ENCODE measurements at regions not wholly inside any gene's neighbourhood (a gene's known extent, or its start where the extent isn't known, plus 50 kb on each side); places are given as distances from the start of the nearest gene placed in this dataset.

DNA sequence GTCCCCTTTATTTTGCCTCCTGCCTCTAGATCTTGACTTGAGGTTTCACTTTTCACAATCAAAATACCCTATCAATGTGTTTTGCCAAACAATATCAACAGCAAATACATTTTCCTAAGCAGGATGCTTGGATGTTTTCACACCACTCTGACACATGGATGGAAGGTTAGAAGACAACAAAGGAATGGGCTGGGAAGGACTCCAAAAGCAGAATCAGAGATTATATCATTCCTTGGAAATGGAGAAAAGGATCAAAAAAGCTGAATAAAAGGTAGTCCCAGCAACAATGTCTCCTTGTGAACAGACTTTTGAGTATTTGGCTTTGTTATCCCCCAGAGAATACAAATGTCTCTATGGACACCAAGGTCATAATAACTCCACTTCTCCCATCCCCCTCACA lies 170.8 kb downstream of the ETAA1 start (continued):
- no peak for TF ChIP-seq CTCF (IDR thresholded peaks at IDR 0.05 in 2 of 3, conservative IDR thresholded peaks at IDR 0.05 in 1 of 3; ENCODE audit: borderline replicate concordance in 1 of 3, insufficient read depth in 1 of 3, low read depth in 2 of 3, low read length in 2 of 3)
- TF ChIP-seq EZH2phosphoT487 (IDR thresholded peaks at IDR 0.05; ENCODE audit: borderline replicate concordance), result no peak
- TF ChIP-seq SP1 (IDR thresholded peaks at IDR 0.05; ENCODE audit: low read depth), result no peak

DNA sequence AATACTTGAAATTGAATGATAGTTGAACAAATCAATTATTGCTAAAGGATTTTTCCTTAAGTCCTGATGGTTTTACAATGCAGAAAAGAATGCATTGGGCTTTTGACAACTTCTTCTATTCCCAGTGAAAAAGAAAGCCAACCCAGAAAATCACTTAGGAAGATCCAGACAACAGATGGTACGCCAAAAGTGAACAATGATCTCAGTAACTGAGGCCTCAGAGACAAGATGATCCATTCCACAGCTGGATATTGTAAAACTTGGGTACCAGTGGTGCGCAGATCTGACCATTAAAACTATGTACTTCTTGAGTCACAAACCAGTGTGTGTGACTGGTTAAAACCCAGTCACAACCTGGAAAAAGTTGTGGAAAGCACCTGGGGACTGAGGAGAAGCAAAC lies 173.5 kb downstream of the ETAA1 start:
- CTCF ChIA-PET, result no interaction called here
- DNase-seq (ENCODE audit: low read depth, low spot score) (no peak), ATAC-seq (no peak)
- Histone ChIP-seq H3K9me3 (ENCODE audit: control insufficient read depth in 1 of 2, insufficient read depth in 1 of 2, low read depth in 1 of 2, low read length in 2 of 2) (no peaks in the 10 kb centered on the region), H4K20me1 (ENCODE audit: insufficient read depth) (no peaks in the 10 kb centered on the region), H3K36me3 (ENCODE audit: control insufficient read depth in 1 of 2, insufficient read depth in 2 of 2, low read length in 2 of 2) (no peaks in the 10 kb centered on the region), H3K4me1 (ENCODE audit: control insufficient read depth in 1 of 2, insufficient read depth in 2 of 2, low read length in 2 of 2) (no peaks in the 10 kb centered on the region), H3K27ac (ENCODE audit: low read depth, low read length) (no peak overlapping the region), H3K27me3 (ENCODE audit: insufficient read depth, low read length) (no peaks in the 10 kb centered on the region), H2AFZ (ENCODE audit: low read depth, low read length, poor library complexity, severe bottlenecking) (no peak overlapping the region), H3K4me3 (replicated peaks in 1 of 2; ENCODE audit: low read depth in 1 of 2, low read length in 2 of 2) (no peak overlapping the region), H3K9me2 (ENCODE audit: insufficient read depth) (no peaks in the 10 kb centered on the region), H3K4me2 (ENCODE audit: low read length) (no peak overlapping the region), H3K79me2 (ENCODE audit: insufficient read depth, low read length) (no peaks in the 10 kb centered on the region), H3K9ac (ENCODE audit: low read length) (no peak overlapping the region)
- RAD21 ChIA-PET (ENCODE audit: low non-redundant PET in 1 of 2, low total read pairs in 2 of 2, uncharacterized antibody in 2 of 2, unreplicated experiment in 2 of 2), result no interaction called here
- BruUV-seq (replicated peaks), result no TSS peak
- POLR2A ChIA-PET, result no interaction called here
- TF ChIP-seq FOSL1 (IDR thresholded peaks at IDR 0.05; ENCODE audit: low read depth) (no peak), ZFX (IDR thresholded peaks at IDR 0.05) (no peak), SP1 (IDR thresholded peaks at IDR 0.05; ENCODE audit: low read depth) (no peak), CTCF (IDR thresholded peaks at IDR 0.05 in 2 of 3, conservative IDR thresholded peaks at IDR 0.05 in 1 of 3; ENCODE audit: borderline replicate concordance in 1 of 3, insufficient read depth in 1 of 3, low read depth in 2 of 3, low read length in 2 of 3) (no peak), EZH2phosphoT487 (IDR thresholded peaks at IDR 0.05; ENCODE audit: borderline replicate concordance) (no peak), EGR1 (IDR thresholded peaks at IDR 0.05; ENCODE audit: low read depth) (no peak), POLR2A (IDR thresholded peaks at IDR 0.05; ENCODE audit: borderline replicate concordance, extremely low read depth, insufficient read depth, insufficient read length) (no peak), RAD21 (IDR thresholded peaks at IDR 0.05; ENCODE audit: low read depth) (no peak), SRF (IDR thresholded peaks at IDR 0.05; ENCODE audit: low read depth) (no peak), YY1 (IDR thresholded peaks at IDR 0.05; ENCODE audit: extremely low read depth, insufficient replicate concordance, low read depth, low read length) (no peak), SIN3A (IDR thresholded peaks at IDR 0.05; ENCODE audit: low read depth) (no peak), POLR2AphosphoS5 (IDR thresholded peaks at IDR 0.05; ENCODE audit: low read depth, low read length) (no peak), EZH2 (IDR thresholded peaks at IDR 0.05) (no peak), TCF7L2 (IDR thresholded peaks at IDR 0.05; ENCODE audit: borderline replicate concordance, extremely low read depth, insufficient read depth, insufficient read length) (no peak)
- TF ChIP-seq, protein P1, sequence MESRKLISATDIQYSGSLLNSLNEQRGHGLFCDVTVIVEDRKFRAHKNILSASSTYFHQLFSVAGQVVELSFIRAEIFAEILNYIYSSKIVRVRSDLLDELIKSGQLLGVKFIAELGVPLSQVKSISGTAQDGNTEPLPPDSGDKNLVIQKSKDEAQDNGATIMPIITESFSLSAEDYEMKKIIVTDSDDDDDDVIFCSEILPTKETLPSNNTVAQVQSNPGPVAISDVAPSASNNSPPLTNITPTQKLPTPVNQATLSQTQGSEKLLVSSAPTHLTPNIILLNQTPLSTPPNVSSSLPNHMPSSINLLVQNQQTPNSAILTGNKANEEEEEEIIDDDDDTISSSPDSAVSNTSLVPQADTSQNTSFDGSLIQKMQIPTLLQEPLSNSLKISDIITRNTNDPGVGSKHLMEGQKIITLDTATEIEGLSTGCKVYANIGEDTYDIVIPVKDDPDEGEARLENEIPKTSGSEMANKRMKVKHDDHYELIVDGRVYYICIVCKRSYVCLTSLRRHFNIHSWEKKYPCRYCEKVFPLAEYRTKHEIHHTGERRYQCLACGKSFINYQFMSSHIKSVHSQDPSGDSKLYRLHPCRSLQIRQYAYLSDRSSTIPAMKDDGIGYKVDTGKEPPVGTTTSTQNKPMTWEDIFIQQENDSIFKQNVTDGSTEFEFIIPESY (IDR thresholded peaks at IDR 0.05; ENCODE audit: extremely low read depth, insufficient replicate concordance, low read length), result no peak
- TF ChIP-seq, protein P2, sequence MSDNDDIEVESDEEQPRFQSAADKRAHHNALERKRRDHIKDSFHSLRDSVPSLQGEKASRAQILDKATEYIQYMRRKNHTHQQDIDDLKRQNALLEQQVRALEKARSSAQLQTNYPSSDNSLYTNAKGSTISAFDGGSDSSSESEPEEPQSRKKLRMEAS (IDR thresholded peaks at IDR 0.05), result no peak
- intact Hi-C loops (cut with micrococcal nuclease), result no loop called here

All from HCT116 (cell line).